ENCODE measurements at regions not wholly inside any gene's neighbourhood (a gene's known extent, or its start where the extent isn't known, plus 50 kb on each side); places are given as distances from the start of the nearest gene placed in this dataset.

DNA sequence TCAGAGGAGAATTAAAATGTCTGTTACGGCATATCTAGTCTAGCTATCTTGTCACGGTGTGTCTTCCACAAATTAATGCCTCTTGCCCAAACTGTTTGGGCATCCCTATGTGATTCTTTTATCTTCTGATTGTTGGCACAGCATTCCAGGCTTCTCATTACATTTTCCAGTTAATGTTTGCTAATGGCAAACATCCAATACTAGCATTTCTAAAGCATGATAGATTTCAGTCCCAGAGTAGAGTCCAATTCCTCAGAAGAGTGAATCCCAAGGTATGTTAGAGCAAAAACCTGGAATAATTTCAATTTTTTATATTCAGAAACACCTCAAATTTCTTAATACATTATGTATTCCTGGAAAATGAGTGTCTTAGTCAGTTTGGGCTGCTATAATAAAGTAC lies 684.5 kb upstream of the SLITRK1 start:
- DNase-seq, result no peak
- WGBS, 3 donors, result 88 to 94% (median 91%) methylated on average over 2 of the region's 2 CpGs
- intact Hi-C loops (cut with DNase I), result no loop called here
- Histone ChIP-seq H3K9me3 (no peaks in the 10 kb centered on the region), H3K4me3 (no peak overlapping the region), H3K27ac (no peak overlapping the region), H3K4me1 (ENCODE audit: insufficient read depth) (no peaks in the 10 kb centered on the region), H3K36me3 (no peaks in the 10 kb centered on the region), H3K27me3 (no peaks in the 10 kb centered on the region)
- TF ChIP-seq POLR2A (IDR thresholded peaks at IDR 0.05) (no peak), EP300 (IDR thresholded peaks at IDR 0.05) (no peak)
- TF ChIP-seq, protein P1, sequence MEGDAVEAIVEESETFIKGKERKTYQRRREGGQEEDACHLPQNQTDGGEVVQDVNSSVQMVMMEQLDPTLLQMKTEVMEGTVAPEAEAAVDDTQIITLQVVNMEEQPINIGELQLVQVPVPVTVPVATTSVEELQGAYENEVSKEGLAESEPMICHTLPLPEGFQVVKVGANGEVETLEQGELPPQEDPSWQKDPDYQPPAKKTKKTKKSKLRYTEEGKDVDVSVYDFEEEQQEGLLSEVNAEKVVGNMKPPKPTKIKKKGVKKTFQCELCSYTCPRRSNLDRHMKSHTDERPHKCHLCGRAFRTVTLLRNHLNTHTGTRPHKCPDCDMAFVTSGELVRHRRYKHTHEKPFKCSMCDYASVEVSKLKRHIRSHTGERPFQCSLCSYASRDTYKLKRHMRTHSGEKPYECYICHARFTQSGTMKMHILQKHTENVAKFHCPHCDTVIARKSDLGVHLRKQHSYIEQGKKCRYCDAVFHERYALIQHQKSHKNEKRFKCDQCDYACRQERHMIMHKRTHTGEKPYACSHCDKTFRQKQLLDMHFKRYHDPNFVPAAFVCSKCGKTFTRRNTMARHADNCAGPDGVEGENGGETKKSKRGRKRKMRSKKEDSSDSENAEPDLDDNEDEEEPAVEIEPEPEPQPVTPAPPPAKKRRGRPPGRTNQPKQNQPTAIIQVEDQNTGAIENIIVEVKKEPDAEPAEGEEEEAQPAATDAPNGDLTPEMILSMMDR (IDR thresholded peaks at IDR 0.05), result no peak

DNA sequence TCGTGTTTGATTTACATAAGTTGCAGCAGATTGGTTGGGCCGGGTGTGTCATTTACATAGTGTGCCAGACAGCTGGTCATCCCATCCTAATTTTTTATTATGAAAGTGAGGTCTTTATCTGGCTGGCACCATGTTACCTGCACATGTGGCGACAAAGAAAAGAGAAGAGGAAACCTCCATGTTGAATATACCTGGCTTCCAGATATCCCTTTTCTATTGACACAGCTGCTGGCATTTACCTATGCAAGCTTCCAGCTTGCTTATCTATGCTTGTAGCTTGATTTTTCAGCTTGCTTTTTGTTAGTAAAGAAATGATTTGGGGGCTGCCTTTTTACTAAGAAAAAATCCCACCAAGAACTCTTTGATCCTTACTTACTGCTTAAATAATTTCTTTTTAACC lies 681.3 kb upstream of the SLITRK1 start:
- 83 to 89% (median 86%) methylated on average over 3 of the region's 3 CpGs for WGBS, 3 donors
- no peak overlapping the region for H3K27ac ChIP-seq
- no peak for DNase-seq
- H3K4me1 ChIP-seq (ENCODE audit: insufficient read depth), result no peaks in the 10 kb centered on the region
- H3K4me3 ChIP-seq, result no peak overlapping the region
- intact Hi-C loops (cut with DNase I), result no loop called here
- no peaks in the 10 kb centered on the region for H3K27me3 ChIP-seq
- no peak for TF ChIP-seq POLR2A (IDR thresholded peaks at IDR 0.05)
- TF ChIP-seq EP300 (IDR thresholded peaks at IDR 0.05), result no peak
- TF ChIP-seq, protein P1 (IDR thresholded peaks at IDR 0.05), result no peak
- H3K9me3 ChIP-seq, result no peaks in the 10 kb centered on the region
- H3K36me3 ChIP-seq, result no peaks in the 10 kb centered on the region

DNA sequence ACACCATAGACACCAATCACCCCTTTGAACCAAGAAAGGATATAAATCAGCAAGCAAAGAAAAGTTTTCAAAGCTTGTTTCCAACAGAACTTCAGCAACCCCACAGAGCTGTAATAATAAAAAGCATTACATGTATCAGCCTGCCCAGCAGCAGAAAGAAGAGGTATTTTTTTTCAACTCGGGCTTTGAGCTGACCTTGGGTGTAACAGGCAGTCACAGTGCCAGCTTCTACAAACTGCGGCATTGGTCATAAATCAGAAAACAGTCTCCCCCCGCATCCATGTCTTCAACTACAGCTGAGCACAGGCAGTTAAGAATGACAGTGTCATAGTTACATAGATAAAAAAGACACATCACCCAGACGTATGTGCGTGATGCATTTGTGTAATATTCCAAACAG lies 671.0 kb upstream of the SLITRK1 start:
- TF ChIP-seq, protein P1 (IDR thresholded peaks at IDR 0.05), result no peak
- TF ChIP-seq EP300 (IDR thresholded peaks at IDR 0.05) (no peak), POLR2A (IDR thresholded peaks at IDR 0.05) (no peak)

DNA sequence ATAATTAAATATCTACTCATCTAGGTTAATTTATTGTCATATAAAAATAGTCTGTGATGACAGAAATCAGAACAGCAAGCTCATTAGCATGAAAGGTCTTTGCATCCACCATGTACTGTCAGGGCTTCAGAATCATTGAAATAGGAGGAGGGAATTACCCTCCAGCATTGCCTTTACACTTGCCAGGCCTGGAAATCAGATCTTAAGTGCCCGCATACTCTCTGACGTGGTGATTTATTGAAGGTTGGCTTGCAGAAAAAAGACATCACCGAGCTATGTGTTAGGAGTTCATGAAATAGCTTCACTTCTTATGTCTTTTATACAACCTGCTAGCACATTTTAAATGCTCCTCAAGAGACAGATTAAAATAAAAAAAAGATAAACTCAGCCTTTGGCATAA lies 661.7 kb upstream of the SLITRK1 start:
- 25 to 51% (median 27%) methylated on average over 3 of the region's 3 CpGs for WGBS, 3 donors
- TF ChIP-seq, protein P1 (IDR thresholded peaks at IDR 0.05), result no peak
- TF ChIP-seq POLR2A (IDR thresholded peaks at IDR 0.05), result no peak
- no peak for TF ChIP-seq EP300 (IDR thresholded peaks at IDR 0.05)
- no peaks in the 10 kb centered on the region for H3K4me1 ChIP-seq (ENCODE audit: insufficient read depth)
- H3K9me3 ChIP-seq, result no peaks in the 10 kb centered on the region
- no peak overlapping the region for H3K4me3 ChIP-seq
- no peak overlapping the region for H3K27ac ChIP-seq
- no peak for DNase-seq
- no peaks in the 10 kb centered on the region for H3K27me3 ChIP-seq
- no peaks in the 10 kb centered on the region for H3K36me3 ChIP-seq
- intact Hi-C loops (cut with DNase I), result no loop called here

More for the DNA sequence above, 671.0 kb upstream of the SLITRK1 start:
- Histone ChIP-seq H3K4me3 (no peak overlapping the region), H3K27me3 (no peaks in the 10 kb centered on the region), H3K36me3 (no peaks in the 10 kb centered on the region), H3K27ac (no peak overlapping the region), H3K4me1 (ENCODE audit: insufficient read depth) (no peaks in the 10 kb centered on the region), H3K9me3 (no peaks in the 10 kb centered on the region)
- 1 to 5% (median 3%) methylated on average over 5 of the region's 5 CpGs for WGBS, 3 donors
- DNase-seq, result no peak
- intact Hi-C loops (cut with DNase I), result no loop called here
